ENCODE measurements at regions not wholly inside any gene's neighbourhood (a gene's known extent, or its start where the extent isn't known, plus 50 kb on each side); places are given as distances from the start of the nearest gene placed in this dataset.

- TF ChIP-seq MAX (IDR thresholded peaks at IDR 0.05) (no peak), CBX8 (IDR thresholded peaks at IDR 0.05; ENCODE audit: borderline replicate concordance, low read depth, low read length) (no peak), BCL11A (IDR thresholded peaks at IDR 0.05; ENCODE audit: low read depth in 2 of 2, low read length in 2 of 2) (no peak)
These were observed 106.3 kb downstream of the TENT4A start (continued) for GRCh38 chr5:6819521-6819920.

All from H1 (cell line).